GM19467 (cell line): ENCODE measurements at regions not wholly inside any gene's neighbourhood (a gene's known extent, or its start where the extent isn't known, plus 50 kb on each side); places are given as distances from the start of the nearest gene placed in this dataset.

Experiments used
- ATAC-seq: cut with Tn5 transposase; IDR thresholded peaks from one replicate; pipeline ENCODE4 v1.9.1; 2021; ENCODE audit warnings: mild to moderate bottlenecking, moderate library complexity; ENCODE audit not compliant: unreplicated experiment

GRCh38 chr2:219878516-219878915, 251.1 kb downstream of the SLC4A3 start:
- ATAC-seq = no peak

GRCh38 chr2:219881851-219882250, 254.4 kb downstream of the SLC4A3 start:
- no peak for ATAC-seq

- no peak for ATAC-seq
Observed at GRCh38 chr2:219886615-219887014, 259.2 kb downstream of the SLC4A3 start.

GRCh38 chr2:219887870-219888269, 260.4 kb downstream of the SLC4A3 start:
- no peak for ATAC-seq

- no peak for ATAC-seq
Observed at GRCh38 chr2:219893541-219893940, 266.1 kb downstream of the SLC4A3 start.

- no peak for ATAC-seq
Observed at GRCh38 chr2:219897456-219897855, 270.0 kb downstream of the SLC4A3 start.

GRCh38 chr2:219901155-219901554, 273.7 kb downstream of the SLC4A3 start:
- peak; percentile 78 for ATAC-seq

- no peak for ATAC-seq
Observed at GRCh38 chr2:219902891-219903552, 275.6 kb downstream of the SLC4A3 start.

- no peak for ATAC-seq
Observed at GRCh38 chr2:219905640-219906039, 278.2 kb downstream of the SLC4A3 start.

GRCh38 chr2:219906114-219907010, 278.9 kb downstream of the SLC4A3 start:
- no peak for ATAC-seq

GRCh38 chr2:219907011-219907365, 279.6 kb downstream of the SLC4A3 start:
- no peak for ATAC-seq

GRCh38 chr2:219908538-219908937, 281.1 kb downstream of the SLC4A3 start:
- ATAC-seq = no peak

GRCh38 chr2:219911541-219911940, 284.1 kb downstream of the SLC4A3 start:
- ATAC-seq = no peak

- ATAC-seq = no peak
Observed at GRCh38 chr2:219912491-219912921, 285.1 kb downstream of the SLC4A3 start.

GRCh38 chr2:219914577-219914976, 287.1 kb downstream of the SLC4A3 start:
- ATAC-seq = no peak

- ATAC-seq = no peak
Observed at GRCh38 chr2:219916281-219916680, 288.9 kb downstream of the SLC4A3 start.

- no peak for ATAC-seq
Observed at GRCh38 chr2:219916726-219917440, 289.5 kb downstream of the SLC4A3 start.

- ATAC-seq = no peak
Observed at GRCh38 chr2:219918254-219918653, 290.8 kb downstream of the SLC4A3 start.

- ATAC-seq = no peak
Observed at GRCh38 chr2:219918944-219919343, 291.5 kb downstream of the SLC4A3 start.

GRCh38 chr2:219919506-219919905, 292.1 kb downstream of the SLC4A3 start:
- ATAC-seq = no peak

GRCh38 chr2:219929835-219930234, 302.4 kb downstream of the SLC4A3 start:
- no peak for ATAC-seq

GRCh38 chr2:219939647-219940046, 312.2 kb downstream of the SLC4A3 start:
- no peak for ATAC-seq
